Astrocyte of the spinal cord (primary cell): ENCODE measurements at regions not wholly inside any gene's neighbourhood (a gene's known extent, or its start where the extent isn't known, plus 50 kb on each side); places are given as distances from the start of the nearest gene placed in this dataset.
"Not testable (repeated sequence)": the region's sequence is repeated elsewhere in the genome, so short reads cannot be mapped to it uniquely, and the experiment has no call there.

Source experiments
- DNase-seq: peaks from one replicate; pipeline ENCODE4 v3.0.0; 2011; ENCODE audit warnings: low read depth, low spot score
- H3K4me3 ChIP-seq: 2 replicates; pipeline ENCODE4 v1.5.1; 2011; ENCODE audit warnings: low read depth, mild to moderate bottlenecking, low read length, moderate library complexity
- CTCF ChIP-seq: IDR thresholded peaks from 2 replicates; pipeline ENCODE4 v1.5.1; 2012; ENCODE audit warnings: low read depth, mild to moderate bottlenecking, low read length, inconsistent platforms
- in situ Hi-C: cut with HindIII; loops from 2 replicates; pipeline ENCODE4 v1.10.0; 2017; ENCODE audit warnings: low sequenced_read_pairs

- no peak for TF ChIP-seq CTCF
- in situ Hi-C loops = no loop called here
- no peak for DNase-seq
- H3K4me3 ChIP-seq = no peak overlapping the region
These were observed 138.4 kb upstream of the IGFBP3 start for GRCh38 chr7:46059308-46060020.

DNA sequence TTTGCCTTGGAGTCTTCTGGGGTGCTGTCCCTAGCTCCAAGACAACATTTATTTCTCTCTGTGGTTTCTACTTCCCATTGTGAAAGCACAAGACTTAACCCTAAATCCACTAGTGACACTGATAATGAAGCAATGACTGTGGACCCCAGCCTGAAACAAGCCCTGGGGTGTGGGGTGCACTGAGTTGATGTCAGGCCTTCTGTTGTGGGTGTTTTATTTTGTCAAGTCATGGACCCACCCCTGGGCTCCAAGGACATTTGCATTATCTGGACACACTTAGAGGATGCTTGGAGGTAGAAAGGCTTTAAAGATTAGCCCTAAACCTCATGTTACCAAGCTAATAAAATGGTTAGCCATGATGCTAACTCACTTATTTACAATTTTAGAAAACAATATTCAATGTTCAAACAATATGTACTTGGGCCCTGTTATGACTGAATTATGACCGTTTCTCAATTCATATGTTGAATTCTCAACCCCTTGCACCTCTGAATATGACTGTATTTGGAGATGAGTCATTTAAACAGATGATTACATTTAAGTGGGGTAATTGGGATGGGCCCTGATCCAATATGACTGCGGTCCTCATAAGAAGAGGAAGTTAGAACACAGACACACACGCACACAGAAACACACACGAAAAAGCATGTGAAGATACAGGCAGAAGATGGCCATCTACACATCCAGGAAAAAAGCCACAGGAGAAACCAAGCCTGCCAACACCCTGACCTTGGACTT lies 137.2 kb upstream of the IGFBP3 start:
- H3K4me3 ChIP-seq = no peak overlapping the region
- no peak for TF ChIP-seq CTCF
- DNase-seq = no peak
- in situ Hi-C loops = no loop called here

GRCh38 chr7:46054915-46055314 lies 133.8 kb upstream of the IGFBP3 start:
- no peak for TF ChIP-seq CTCF
- DNase-seq = no peak
- in situ Hi-C loops = no loop called here
- no peak overlapping the region for H3K4me3 ChIP-seq

DNA sequence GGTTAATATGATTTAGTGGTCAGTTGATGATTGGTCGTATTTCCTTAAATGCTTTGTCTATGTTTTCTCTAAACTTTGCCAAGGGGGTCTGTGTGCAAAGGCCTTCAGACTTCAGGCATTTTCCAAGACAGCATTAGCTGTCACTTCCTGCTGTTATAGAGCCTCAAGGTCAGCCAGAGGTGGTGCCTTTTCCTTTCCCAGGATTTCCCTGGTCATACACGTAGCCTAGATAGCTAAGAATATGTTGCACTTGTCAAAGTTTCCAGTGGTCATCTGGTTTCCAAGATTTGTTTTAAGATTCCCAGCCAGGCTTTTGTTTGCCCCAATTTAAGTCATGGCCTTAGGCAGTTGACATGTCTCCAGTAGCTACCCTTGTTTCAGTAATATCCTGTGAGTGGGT lies 133.2 kb upstream of the IGFBP3 start:
- no peak for DNase-seq
- in situ Hi-C loops = no loop called here
- no peak for TF ChIP-seq CTCF
- no peak overlapping the region for H3K4me3 ChIP-seq

DNA sequence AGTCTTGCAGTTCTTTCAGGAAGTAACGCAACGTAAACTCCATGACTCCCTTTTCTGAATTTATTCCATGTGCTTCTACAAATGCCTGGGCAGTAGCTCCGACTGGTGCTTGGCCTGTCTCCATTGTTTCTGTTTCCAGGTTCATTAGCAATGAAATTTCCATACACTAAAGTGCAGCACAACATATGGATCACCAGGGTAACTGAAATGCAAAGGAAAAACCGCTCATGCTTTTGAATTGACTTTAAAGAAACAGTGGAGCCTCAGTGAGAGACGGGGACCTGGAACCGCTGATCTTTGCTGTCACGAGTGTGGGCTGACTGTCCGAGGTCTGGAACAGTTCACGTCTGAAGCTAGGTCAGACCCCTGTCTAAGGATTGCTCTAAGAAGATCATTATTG lies 126.5 kb upstream of the IGFBP3 start:
- TF ChIP-seq CTCF = no peak
- DNase-seq = no peak
- H3K4me3 ChIP-seq = no peak overlapping the region
- in situ Hi-C loops = no loop called here

- in situ Hi-C loops, DNase-seq, H3K4me3 ChIP-seq: not testable (repeated sequence)
These were observed 122.3 kb upstream of the IGFBP3 start for GRCh38 chr7:46043338-46043737.

DNA sequence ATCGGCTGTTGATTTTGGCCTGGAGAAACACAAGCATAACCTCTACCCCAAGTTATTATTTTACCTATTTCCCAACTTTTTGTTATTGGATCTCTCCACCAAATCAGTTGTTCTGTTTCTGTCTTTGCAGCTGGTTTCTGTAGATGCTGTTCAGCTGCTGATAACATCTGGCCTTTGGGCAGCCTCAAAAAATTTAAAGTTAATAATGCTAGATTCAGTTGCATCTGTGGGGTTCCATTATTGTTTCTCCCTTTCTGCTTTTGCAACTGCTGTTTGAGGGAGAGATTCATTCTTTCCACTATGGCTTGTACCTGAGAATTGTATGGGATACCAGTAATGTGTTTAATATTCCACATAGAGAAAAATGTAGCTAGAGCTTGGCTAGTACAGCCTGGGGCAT lies 118.7 kb upstream of the IGFBP3 start:
- H3K4me3 ChIP-seq, DNase-seq, in situ Hi-C loops: not testable (repeated sequence)
